ENCODE measurements at regions not wholly inside any gene's neighbourhood (a gene's known extent, or its start where the extent isn't known, plus 50 kb on each side); places are given as distances from the start of the nearest gene placed in this dataset.

- DNase-seq (ENCODE audit: low spot score): no peak
Observed at GRCh38 chr18:61616111-61616610, 276.6 kb downstream of the RNF152 start.

GRCh38 chr18:61612517-61612916 lies 279.3 kb downstream of the CDH20 start:
- DNase-seq (ENCODE audit: low spot score): no peak

DNA sequence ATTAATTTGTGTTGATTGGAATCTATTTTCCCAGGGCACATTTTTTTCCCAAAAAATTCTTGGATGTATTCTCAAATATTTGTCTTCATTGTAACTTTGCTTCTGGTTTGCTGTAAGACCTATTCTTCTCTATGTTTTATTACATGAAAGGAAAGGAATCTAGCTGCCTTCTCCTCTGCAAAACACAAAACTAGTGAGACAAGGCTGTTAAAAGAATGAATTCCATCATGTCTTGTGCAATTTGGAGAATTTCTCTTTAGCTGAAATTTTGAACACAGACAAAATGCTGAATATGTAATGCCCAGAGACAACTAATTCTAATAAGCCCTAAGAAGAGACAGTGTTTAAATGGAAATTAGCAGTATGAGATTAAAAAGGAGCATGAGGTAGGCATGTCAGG lies 275.9 kb downstream of the CDH20 start:
- no peak for DNase-seq (ENCODE audit: low spot score)

DNA sequence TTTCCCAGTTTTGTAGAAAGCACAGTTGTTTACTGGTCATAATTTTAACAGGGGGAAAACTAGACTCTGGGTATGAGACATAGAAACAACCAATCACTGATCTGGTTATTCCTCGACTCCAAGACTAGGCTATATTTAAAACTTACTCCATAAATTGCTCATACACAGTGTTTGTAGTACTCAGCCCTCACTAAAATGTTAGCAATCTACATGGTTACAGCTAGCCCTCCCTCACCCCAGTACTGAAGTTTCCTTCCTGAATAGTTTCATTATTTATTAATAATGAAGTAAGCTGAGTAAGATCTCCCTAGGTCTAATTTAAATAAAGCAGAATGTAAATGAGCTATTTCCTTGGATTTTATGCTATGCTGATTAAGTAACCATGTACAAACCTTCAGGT lies 275.1 kb downstream of the CDH20 start:
- DNase-seq (ENCODE audit: low spot score): no peak

DNA sequence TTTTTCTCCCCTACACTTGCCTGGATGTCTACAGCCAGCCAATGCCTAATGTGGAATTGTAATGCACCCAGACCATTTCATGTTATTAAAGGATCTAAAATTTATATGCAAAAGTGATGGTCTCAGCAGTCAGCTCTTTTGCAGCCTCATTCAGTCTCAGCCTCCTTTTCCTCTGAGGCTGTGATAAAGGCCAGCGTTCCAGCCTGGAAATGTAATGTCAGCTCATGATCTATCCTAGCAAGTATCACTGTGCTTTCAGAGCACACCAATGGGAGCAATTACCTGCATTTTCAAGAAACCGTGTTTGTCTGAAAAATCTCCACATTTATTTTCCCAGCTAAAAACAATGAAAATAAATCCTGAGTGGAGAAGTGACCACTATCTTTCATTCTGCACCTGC lies 274.6 kb downstream of the CDH20 start:
- no peak for DNase-seq (ENCODE audit: low spot score)

GRCh38 chr18:61606759-61607158 lies 273.5 kb downstream of the CDH20 start:
- DNase-seq (ENCODE audit: low spot score): no peak

GRCh38 chr18:61606068-61606660 lies 272.9 kb downstream of the CDH20 start:
- DNase-seq (ENCODE audit: low spot score): no peak

DNA sequence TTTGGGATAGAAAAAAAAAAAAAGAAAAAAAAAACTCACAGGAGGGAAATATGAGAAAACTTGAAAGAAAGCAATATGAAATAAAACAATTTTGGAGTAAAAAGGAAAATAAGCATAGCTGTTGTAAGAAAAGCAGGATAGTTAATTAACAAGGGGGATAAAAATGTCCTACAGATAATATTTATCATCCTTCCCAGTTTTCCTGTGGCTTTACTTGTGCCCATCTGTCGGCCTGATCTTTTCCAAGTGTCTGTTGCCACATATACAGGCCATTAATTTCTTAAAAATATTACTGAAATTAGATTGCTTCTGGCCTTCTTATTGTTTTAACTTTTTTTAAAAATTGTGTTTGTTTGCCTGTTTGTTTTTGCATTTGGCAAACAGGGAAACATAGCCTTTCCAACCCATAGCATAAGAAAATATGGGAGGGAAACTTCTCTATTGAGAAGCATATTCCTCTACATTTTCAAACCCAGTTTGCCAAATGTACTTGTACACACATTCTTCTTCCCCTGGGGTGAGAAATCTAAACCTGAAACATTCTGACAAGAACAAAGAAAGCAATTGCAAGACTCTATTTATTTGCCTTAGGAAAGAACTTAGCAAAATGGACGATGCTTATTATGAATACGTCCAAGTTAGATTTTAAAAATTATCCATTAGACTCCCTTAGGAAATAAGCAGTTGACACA lies 272.3 kb downstream of the CDH20 start:
- DNase-seq (ENCODE audit: low spot score): no peak

Measured in putamen (tissue), 1 donor.